ENCODE measurements at regions not wholly inside any gene's neighbourhood (a gene's known extent, or its start where the extent isn't known, plus 50 kb on each side); places are given as distances from the start of the nearest gene placed in this dataset.

DNA sequence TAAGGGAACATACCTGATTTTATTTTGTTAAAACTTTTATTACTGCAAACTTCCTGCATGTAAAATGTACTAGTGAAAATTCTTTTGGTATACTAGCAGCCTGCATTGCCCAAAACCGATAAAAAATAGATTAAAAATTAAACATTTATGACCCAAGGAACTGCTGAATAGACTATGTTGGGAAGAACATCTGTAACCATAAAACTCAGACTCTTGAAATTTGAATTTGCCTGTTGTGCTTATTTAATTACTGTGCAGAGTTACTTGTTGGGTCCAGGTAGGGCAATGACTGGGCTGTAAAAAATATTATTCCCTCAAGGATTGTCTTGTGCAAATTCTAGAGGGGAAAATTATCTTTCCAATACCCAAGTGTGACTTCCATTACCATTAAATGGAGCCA lies 193.5 kb upstream of the PITRM1 start:
- H3K27ac ChIP-seq, result no peak overlapping the region
- no peaks in the 10 kb centered on the region for H3K27me3 Mint-ChIP-seq (ENCODE audit: insufficient read depth, low read depth)
- no peaks in the 10 kb centered on the region for H3K4me1 ChIP-seq
- no peaks in the 10 kb centered on the region for H3K79me2 ChIP-seq (ENCODE audit: low read depth)
- no peak overlapping the region for H3K4me3 Mint-ChIP-seq
- no peaks in the 10 kb centered on the region for H3K36me3 ChIP-seq
- no peaks in the 10 kb centered on the region for H3K27me3 ChIP-seq
- H3K9me3 ChIP-seq (ENCODE audit: low read depth), result no peaks in the 10 kb centered on the region
- no peaks in the 10 kb centered on the region for H4K20me1 ChIP-seq (ENCODE audit: low read depth)
- H3K4me1 Mint-ChIP-seq, result no peaks in the 10 kb centered on the region
- H2AFZ ChIP-seq (replicated peaks), result no peak overlapping the region
- no peak for DNase-seq (ENCODE audit: low spot score)
- no peak overlapping the region for H3K9ac ChIP-seq
- TF ChIP-seq EZH2phosphoT487 (IDR thresholded peaks at IDR 0.05) (no peak), EZH2 (IDR thresholded peaks at IDR 0.05) (no peak)
- TF ChIP-seq, protein P1, sequence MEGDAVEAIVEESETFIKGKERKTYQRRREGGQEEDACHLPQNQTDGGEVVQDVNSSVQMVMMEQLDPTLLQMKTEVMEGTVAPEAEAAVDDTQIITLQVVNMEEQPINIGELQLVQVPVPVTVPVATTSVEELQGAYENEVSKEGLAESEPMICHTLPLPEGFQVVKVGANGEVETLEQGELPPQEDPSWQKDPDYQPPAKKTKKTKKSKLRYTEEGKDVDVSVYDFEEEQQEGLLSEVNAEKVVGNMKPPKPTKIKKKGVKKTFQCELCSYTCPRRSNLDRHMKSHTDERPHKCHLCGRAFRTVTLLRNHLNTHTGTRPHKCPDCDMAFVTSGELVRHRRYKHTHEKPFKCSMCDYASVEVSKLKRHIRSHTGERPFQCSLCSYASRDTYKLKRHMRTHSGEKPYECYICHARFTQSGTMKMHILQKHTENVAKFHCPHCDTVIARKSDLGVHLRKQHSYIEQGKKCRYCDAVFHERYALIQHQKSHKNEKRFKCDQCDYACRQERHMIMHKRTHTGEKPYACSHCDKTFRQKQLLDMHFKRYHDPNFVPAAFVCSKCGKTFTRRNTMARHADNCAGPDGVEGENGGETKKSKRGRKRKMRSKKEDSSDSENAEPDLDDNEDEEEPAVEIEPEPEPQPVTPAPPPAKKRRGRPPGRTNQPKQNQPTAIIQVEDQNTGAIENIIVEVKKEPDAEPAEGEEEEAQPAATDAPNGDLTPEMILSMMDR (IDR thresholded peaks at IDR 0.05), result no peak
- H3F3A ChIP-seq (ENCODE audit: low read depth), result no peaks in the 10 kb centered on the region
- H3K4me2 ChIP-seq, result no peak overlapping the region
- no peak overlapping the region for H3K4me3 ChIP-seq
- no peak overlapping the region for H3K27ac Mint-ChIP-seq
- no peaks in the 10 kb centered on the region for H3K36me3 Mint-ChIP-seq
- H3K9me3 Mint-ChIP-seq, result peaks cover 12% of the 10 kb centered on the region

DNA sequence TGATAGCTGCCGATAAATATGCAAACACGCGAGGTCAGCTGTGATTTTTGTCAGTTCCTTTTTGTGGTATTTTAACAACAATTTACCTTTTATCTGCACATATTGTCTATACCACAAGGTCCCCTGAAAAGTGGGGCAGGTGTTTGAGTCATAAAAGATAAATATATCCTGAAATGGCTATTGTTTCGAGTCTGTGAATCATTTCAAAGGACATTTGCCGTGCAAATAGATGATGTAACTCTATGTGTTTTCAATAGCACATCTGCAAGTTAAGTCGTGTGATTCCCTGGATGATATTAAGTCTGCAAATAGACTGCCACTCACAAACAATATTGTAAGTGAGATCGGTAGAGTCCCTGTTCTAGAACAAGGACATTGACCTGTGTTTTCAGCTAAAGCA lies 193.0 kb upstream of the PITRM1 start:
- H3K27ac ChIP-seq, result no peak overlapping the region

DNA sequence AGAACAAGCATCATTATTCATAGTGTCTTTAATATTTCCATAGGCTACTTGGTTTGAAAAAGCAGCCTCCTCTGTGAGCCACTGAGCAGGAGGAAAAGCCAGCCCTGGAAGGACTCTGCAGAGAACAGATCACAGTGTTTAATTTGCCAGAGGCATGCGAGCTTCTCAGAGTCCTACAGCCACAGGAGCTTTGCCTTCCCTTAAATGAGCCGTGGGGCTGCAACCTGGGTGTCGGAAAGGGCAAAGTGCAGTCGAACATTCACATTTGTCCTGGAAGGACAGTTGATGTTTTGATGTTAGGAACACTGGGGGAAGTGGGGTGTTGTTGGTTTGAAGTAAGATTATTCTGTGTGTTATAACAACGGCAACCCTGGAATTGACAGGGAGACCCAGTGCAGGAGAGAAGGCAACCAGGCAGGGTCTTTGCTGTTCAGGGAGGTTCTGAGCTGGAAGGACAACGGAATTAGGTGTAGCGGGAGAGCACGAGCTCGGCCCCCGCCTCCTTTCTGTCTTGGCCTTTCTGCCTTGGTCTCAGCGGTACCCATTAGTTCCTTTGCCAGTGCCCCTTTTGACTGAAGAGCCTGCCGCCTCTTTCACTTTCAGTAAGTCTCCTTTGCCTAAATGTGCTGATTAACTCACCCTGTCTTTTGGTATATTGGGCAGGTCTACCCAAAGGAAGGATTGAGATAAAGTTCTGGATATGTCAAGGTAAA lies 192.3 kb upstream of the PITRM1 start:
- no peak overlapping the region for H3K27ac ChIP-seq
- H3F3A ChIP-seq (ENCODE audit: low read depth), result no peaks in the 10 kb centered on the region
- H3K9me3 Mint-ChIP-seq, result peaks cover 21% of the 10 kb centered on the region
- no peaks in the 10 kb centered on the region for H3K4me1 Mint-ChIP-seq
- H3K27ac Mint-ChIP-seq, result no peak overlapping the region
- TF ChIP-seq EZH2phosphoT487 (IDR thresholded peaks at IDR 0.05) (no peak), EZH2 (IDR thresholded peaks at IDR 0.05) (no peak)
- TF ChIP-seq, protein P1 (IDR thresholded peaks at IDR 0.05), result no peak
- H3K27me3 Mint-ChIP-seq (ENCODE audit: insufficient read depth, low read depth), result no peaks in the 10 kb centered on the region
- no peak overlapping the region for H3K9ac ChIP-seq
- no peak overlapping the region for H3K4me2 ChIP-seq
- H4K20me1 ChIP-seq (ENCODE audit: low read depth), result no peaks in the 10 kb centered on the region
- H3K4me1 ChIP-seq, result no peaks in the 10 kb centered on the region
- peaks cover 2% of the 10 kb centered on the region for H3K9me3 ChIP-seq (ENCODE audit: low read depth)
- H3K4me3 ChIP-seq, result no peak overlapping the region
- no peak overlapping the region for H3K4me3 Mint-ChIP-seq
- DNase-seq (ENCODE audit: low spot score), result no peak
- H3K36me3 Mint-ChIP-seq, result no peaks in the 10 kb centered on the region
- H3K36me3 ChIP-seq, result no peaks in the 10 kb centered on the region
- no peaks in the 10 kb centered on the region for H3K27me3 ChIP-seq
- H3K79me2 ChIP-seq (ENCODE audit: low read depth), result no peaks in the 10 kb centered on the region
- H2AFZ ChIP-seq (replicated peaks), result no peak overlapping the region

More for the DNA sequence above, 193.0 kb upstream of the PITRM1 start:
- no peaks in the 10 kb centered on the region for H3K36me3 ChIP-seq
- H3K9me3 Mint-ChIP-seq, result peaks cover 17% of the 10 kb centered on the region
- H3K9me3 ChIP-seq (ENCODE audit: low read depth), result peaks cover under 1% of the 10 kb centered on the region
- H2AFZ ChIP-seq (replicated peaks), result no peak overlapping the region
- no peak overlapping the region for H3K9ac ChIP-seq
- H3F3A ChIP-seq (ENCODE audit: low read depth), result no peaks in the 10 kb centered on the region
- no peaks in the 10 kb centered on the region for H3K79me2 ChIP-seq (ENCODE audit: low read depth)
- no peak overlapping the region for H3K27ac Mint-ChIP-seq
- H3K4me3 ChIP-seq, result no peak overlapping the region
- no peaks in the 10 kb centered on the region for H3K27me3 ChIP-seq
- no peak overlapping the region for H3K4me3 Mint-ChIP-seq
- no peaks in the 10 kb centered on the region for H3K4me1 ChIP-seq
- TF ChIP-seq EZH2 (IDR thresholded peaks at IDR 0.05) (no peak), EZH2phosphoT487 (IDR thresholded peaks at IDR 0.05) (no peak)
- TF ChIP-seq, protein P1 (IDR thresholded peaks at IDR 0.05), result no peak
- no peaks in the 10 kb centered on the region for H4K20me1 ChIP-seq (ENCODE audit: low read depth)
- H3K36me3 Mint-ChIP-seq, result no peaks in the 10 kb centered on the region
- no peak for DNase-seq (ENCODE audit: low spot score)
- H3K4me2 ChIP-seq, result no peak overlapping the region
- no peaks in the 10 kb centered on the region for H3K27me3 Mint-ChIP-seq (ENCODE audit: insufficient read depth, low read depth)
- H3K4me1 Mint-ChIP-seq, result no peaks in the 10 kb centered on the region

Data from neural progenitor cell (in vitro differentiated cells).